Middle frontal gyrus (tissue), 1 donor: ENCODE measurements at regions not wholly inside any gene's neighbourhood (a gene's known extent, or its start where the extent isn't known, plus 50 kb on each side); places are given as distances from the start of the nearest gene placed in this dataset.

Experiments
- DNase-seq: peaks from one replicate; pipeline ENCODE4 v3.0.0-alpha.2; 2015; ENCODE audit warnings: low spot score; ENCODE audit errors: extremely low spot score

GRCh38 chr2:235347691-235348090 is 146.2 kb upstream of the AGAP1 start:
- DNase-seq: no peak

DNA sequence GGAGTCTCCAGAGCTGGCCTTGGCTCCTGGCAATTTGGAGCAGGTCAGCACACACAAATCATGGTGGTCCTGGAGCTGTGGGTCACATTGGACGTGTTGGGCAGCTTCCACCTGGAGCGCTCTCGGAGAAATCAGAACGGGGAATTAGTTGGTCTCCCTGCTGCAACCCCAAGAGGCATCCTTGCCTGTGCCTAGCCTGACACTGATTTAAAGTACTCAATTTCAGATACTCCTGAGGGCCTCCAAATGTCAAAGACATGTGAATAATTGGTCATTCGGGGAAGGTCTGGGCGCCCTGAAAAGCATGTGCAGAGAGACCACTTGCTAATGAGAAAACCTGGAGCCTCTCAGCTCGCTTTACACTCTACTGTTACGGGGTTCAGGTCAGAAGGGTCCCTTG is 145.5 kb upstream of the AGAP1 start:
- no peak for DNase-seq

GRCh38 chr2:235350234-235350633 is 143.6 kb upstream of the AGAP1 start:
- no peak for DNase-seq

DNA sequence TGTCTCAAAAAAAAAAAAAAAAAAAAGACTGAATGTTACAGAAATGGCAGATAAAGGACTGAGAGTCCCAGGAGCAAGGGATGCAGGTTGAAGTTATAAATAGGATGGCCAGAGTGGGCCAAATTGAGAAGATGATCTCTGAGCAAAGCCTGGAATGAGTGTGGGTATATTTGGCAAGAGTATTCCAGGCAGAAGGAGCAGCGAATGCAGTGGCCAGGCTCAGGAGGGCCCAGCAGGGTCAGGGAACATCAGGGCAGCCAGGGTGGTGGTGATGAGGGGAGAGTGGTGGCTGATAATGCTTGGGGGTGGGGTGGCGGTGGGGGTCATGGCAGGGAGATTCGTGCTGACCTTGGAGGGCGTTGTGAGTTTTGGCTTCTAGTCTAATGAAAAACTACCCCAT is 141.3 kb upstream of the AGAP1 start:
- DNase-seq: no peak

GRCh38 chr2:235357881-235358280 is 136.0 kb upstream of the AGAP1 start:
- DNase-seq: no peak

DNA sequence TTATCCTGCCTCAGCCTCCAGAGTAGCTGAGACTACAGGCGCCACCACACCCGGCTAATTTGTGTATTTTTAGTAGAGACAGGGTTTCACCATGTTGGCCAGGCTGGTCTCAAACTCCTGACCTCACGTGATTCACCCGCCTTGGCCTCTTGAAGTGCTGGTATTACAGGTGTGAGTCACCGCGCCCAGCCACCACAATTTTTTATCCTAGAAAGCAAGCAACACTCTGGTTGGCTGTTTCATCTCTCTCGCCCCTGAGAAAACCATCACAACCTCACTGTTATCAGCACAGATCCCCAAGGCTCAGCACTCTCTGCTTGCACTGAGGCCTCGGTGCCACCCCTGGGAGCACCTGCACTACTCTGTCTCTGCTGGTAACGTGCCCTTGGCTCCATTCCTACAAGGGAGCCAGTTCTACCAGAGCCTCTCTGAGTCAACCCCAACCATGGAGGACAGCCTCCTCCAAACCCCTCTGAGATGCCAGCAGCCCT is 134.8 kb upstream of the AGAP1 start:
- no peak for DNase-seq

DNA sequence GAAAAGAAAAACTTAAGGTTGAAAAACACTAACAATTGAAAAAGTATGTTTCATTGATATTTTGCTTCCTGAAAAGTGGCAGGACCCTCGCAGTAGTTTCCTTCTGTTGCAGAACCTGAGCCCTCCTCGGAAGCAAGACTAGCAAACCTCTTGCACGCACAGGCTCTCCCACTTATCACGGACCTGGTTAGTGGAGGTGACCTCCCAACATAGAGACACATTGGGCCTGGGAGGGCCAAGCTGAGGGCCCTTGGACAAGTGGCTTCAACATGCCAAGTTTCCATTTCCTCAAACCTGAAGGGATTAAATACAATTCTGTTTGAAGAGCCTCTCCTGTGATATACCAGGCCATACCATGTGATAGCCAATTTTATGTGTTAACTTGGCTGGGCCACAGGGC is 133.4 kb upstream of the AGAP1 start:
- no peak for DNase-seq

- DNase-seq: no peak
These were observed 128.1 kb upstream of the AGAP1 start for GRCh38 chr2:235365743-235366142.

DNA sequence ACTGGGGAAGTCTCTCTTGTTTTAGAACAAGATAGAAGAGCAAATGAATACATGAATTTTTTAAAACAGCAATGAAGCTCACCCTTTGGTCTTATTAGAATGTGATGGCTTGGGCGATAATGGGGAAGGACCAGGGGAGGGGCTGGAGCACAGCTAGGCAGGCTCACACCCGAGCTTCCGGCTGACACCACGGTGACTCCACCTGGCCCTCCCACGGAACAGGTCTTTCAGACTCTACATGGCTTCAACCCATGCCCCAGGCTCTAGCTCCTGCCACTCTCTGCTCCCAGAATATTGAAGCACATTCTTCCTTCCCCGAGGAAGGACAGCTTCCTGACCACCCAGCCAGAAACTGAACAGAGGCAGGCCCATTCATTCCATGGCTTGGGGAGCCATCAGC is 127.5 kb upstream of the AGAP1 start:
- no peak for DNase-seq

- DNase-seq: no peak
These were observed 127.0 kb upstream of the AGAP1 start for GRCh38 chr2:235366807-235367206.

DNA sequence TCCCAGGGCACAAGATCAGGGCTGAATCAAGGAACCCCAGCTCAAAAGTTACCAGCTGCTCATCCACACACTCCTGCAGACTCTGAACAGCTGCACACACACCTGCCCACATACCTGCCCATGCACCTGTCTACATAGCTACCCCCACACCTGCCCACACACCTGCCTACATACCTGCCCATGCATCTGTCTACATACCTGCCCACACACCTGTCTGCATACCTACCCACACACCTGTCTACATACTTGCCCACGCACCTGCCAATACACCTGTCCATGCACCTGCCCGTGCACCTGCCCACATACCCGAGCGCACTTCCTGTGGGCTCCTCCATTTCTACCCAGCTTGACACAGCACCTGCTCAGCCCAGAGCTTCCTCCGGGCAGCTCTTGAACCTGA is 122.8 kb upstream of the AGAP1 start:
- no peak for DNase-seq

DNA sequence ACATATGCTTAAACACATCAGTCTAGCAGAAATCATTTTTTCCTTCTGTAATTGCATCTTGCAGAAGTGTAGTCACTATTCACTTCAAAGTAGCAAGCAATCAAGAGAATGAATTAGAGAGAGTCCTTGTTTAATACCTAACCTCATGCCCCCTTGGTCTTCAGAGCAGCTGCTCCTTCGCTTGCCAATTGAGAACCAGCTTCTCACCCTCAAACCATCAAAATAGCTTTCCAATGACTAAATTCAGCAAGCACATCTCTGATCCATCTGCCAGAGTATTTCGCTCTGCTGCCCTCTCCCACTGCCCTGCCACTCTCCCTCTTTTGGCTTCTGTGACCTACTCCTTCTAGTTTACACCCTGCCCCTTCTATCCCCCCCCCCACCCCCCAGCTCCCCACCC is 120.7 kb upstream of the AGAP1 start:
- no peak for DNase-seq

DNA sequence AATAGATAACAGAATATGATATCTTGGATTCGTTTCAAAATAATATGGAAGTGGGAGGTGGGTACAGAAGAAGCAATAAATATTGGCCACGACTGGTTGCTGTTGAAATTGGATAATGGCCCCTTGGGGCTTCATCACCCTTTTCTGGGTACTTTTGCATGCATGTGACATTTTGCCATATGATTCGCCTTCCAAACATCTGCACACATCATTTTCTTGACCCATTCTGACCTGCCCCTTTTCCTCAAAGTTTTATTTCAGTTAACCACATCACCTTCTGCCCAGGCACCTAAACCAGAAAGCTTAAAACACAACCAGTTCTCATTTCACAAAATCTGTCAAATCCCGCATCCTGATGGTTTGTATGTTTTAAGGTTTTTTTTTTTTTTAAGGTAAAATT is 116.7 kb upstream of the AGAP1 start:
- no peak for DNase-seq

DNA sequence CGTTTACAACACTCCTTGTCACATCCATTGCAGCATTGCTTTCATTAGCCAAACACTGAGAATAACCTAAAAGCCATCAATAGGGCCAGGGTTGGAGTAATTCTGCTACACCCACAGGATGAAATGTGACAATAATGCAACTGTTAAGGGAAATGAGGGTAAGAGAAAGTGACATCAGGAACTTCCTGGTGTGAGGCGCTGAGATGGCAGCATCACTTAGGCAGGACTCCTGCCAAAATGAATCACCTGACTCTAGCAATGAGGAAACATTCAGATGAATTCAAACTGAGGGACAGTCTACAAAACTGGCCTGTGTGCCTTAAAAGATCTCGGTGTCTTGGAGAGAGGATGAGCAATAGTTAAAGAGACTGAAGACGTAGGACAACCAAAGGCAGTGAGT is 115.6 kb upstream of the AGAP1 start:
- no peak for DNase-seq

- no peak for DNase-seq
These were observed 114.9 kb upstream of the AGAP1 start for GRCh38 chr2:235378944-235379343.

DNA sequence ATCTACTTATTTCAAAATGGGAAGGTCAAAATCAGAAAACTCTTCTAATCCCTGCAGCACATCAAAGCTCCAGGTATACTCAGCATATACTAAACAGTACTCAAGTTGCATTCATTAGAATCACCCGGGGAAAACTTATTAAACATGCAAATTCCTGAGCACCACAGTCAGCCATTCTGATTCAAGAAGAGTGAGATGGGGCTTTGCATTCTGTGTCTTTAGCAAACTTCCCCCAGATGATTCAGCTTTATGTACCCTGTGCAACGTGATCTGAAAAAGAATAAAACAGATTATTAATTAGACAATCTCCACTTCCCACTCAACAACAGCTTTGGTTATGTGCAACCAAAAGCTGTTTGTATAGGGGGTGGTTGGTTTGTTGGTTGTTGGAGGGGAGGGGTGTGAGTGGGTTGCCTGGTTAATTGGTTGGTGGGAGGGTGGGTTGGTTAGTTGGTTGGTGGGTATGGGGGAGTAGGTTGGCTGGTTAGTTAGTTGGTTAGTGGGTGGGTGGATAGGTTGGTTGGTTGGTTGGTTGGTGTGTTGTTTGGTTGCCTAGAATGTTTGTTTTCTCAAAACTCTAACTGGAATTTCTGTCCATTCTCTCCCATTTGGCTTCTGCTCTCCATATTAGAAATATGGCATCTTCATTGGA is 112.5 kb upstream of the AGAP1 start:
- DNase-seq: no peak

GRCh38 chr2:235382179-235382578 is 111.7 kb upstream of the AGAP1 start:
- no peak for DNase-seq

DNA sequence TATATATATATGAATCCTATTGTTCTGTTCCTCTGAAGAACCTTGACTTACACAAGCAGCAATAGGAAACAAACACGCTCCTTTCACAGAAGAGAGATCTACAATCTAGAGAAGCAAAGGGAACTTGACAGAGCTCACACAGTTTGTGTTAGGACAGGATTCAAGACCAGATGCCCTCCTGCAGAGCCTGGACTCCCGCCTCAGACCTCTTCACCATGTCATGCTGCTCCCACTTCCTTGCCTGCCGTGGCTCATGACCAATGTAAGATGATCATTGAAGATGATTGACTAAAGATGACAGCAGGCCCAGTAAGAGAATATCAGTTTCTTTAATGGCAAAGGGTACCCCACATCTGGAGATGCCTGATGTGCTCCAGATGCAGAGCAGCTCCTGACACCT is 111.2 kb upstream of the AGAP1 start:
- no peak for DNase-seq

DNA sequence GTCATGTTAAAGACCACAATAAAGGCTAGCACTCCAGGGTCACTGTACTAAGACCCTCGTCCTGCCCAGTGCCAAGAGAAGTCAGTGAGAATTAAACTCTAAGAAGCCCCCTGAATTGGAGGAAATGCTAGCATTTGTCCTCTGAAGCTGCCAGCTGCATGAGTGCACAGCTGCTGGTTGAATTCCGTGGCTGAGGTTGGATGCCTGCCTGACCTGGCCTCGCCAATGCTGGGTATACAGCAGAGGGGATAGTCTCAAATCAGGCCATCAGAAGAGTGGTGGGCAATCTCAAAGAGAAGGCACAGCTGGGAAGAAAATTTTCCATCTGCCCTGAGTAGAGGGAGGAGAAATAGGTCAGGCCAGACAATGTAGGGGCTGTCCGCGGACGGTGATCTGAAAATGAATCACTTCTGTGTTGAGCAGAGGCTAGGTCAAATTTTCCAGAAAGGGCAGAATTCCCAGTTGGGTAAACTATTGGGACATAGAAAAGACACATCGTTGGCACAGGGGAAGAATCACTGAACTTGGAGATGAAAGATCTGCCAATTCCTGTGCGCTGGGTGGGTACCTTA is 110.5 kb upstream of the AGAP1 start:
- DNase-seq: no peak

GRCh38 chr2:235384624-235385023 is 109.2 kb upstream of the AGAP1 start:
- DNase-seq: peak; percentile 79

GRCh38 chr2:235389626-235390025 is 104.2 kb upstream of the AGAP1 start:
- no peak for DNase-seq

GRCh38 chr2:235390108-235390815 is 103.6 kb upstream of the AGAP1 start:
- no peak for DNase-seq

DNA sequence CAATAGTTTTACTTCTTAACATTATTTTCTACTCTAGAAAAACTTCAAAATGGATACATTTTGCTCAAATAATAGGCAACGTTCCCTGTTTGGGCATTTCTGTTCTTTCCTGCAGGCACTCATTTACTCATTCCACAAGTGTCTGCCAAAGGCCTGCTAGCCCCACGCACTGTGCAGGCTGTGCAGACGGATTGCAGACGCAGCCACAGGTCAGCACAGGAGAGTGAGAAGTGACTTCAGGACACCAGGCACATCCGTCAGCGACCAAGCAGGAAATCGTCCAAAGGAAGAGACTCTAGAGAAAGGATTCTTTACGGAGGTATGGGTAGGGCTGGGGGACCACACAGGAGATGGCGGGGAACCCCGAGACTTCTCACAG is 103.0 kb upstream of the AGAP1 start:
- DNase-seq: no peak
